Eye (tissue), 1 donor: ENCODE measurements at regions not wholly inside any gene's neighbourhood (a gene's known extent, or its start where the extent isn't known, plus 50 kb on each side); places are given as distances from the start of the nearest gene placed in this dataset.
A peak's percentile ranks its signal among the peaks of the same experiment; 100 is the strongest.

Experiments
- DNase-seq: peaks from one replicate; pipeline ENCODE4 v3.0.0-alpha.2; 2015

DNA sequence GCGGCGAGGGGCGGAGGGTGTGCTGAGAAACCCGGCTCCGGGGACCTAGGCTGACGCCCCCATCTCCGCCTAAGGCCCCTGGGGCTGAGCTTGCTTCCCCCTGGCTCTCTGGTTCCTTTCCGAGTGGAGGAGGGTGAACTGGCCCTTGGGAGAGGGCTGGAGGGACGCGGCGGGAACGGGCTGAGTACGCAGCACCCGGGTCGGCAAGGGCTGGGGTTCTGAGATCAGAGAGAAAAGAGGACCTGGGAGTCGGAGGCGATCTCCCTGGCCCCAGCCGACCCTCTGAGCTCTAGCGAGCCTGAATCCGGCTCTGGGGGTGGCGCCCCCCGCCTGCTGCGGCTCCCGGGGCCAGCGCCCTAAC is 270.8 kb downstream of the FOXD2 start:
- no peak for DNase-seq

DNA sequence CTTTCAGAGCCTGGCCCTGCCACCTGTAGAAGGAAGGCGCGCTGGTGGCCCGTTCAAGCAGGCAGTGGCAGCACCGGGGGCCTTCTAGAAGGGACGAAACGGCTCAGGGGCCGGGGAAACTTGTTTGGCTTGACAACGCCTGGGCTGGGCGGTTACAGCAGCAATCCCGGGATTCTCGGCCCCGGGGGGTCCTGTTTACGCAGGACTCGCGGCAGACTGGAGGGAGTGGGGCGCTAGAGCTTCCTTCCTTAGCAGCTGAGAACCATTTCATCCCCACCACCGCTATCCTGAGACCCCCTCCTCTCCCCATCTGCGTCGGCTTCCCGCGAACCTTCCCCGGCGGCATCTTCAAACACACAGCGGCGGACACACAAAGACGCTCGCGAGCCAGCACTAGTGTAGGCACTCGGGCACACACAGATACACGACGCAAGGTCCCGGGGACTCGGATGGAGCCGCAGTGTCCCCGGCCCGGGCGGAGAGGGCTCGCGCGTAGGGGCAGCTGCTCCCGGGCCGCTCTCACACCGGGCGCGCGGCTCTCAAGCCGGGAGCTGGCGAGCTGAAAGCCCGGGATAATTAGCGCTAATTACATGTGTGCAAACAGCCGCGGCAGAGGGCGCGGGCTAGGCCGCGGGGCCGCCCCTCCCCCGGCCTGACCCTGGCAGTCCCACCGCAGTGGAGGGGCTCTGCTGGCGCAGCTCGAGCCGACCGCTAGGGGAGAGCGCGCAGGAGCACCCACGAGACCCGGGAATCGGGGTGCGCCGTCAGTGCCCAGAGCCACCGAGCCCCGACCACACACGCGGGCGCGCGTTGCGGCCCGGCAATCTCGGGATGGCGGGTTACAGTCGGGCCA is 271.4 kb downstream of the FOXD2 start:
- DNase-seq: peak; percentile 90

GRCh38 chr1:47709872-47710231 is 272.0 kb downstream of the FOXD2 start:
- no peak for DNase-seq

GRCh38 chr1:47710329-47711071 is 272.7 kb downstream of the FOXD2 start:
- peak; percentile 90 for DNase-seq
